ENCODE measurements at regions not wholly inside any gene's neighbourhood (a gene's known extent, or its start where the extent isn't known, plus 50 kb on each side); places are given as distances from the start of the nearest gene placed in this dataset.

GRCh38 chr5:54717870-54718269, 200.3 kb downstream of the SNX18 start:
- no peak for DNase-seq (ENCODE audit: low read depth)

GRCh38 chr5:54717459-54717858, 199.9 kb downstream of the SNX18 start:
- DNase-seq (ENCODE audit: low read depth): no peak

GRCh38 chr5:54713923-54714581, 196.5 kb downstream of the SNX18 start:
- DNase-seq (ENCODE audit: low read depth): no peak

GRCh38 chr5:54709096-54709495, 191.5 kb downstream of the SNX18 start:
- DNase-seq (ENCODE audit: low read depth): no peak

DNA sequence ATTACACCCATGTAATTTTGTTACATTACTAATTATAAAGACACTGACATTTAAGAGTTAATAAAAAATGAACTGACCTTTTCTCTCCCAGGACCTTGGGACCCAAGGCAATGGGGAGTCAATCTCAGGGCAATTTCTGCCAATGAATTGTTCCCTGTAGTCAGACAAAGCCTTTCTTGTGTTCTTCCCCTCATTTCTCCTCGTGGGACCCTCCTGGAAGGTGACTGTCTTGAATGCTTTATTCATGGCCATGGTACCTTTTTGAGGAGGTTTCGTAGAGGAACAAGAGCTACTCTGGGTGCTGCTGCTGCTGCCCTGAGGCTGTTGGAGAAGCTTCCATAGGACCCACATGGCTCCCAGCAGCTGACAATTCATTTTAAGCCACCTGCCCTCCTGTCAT, 190.3 kb downstream of the SNX18 start:
- no peak for DNase-seq (ENCODE audit: low read depth)

DNA sequence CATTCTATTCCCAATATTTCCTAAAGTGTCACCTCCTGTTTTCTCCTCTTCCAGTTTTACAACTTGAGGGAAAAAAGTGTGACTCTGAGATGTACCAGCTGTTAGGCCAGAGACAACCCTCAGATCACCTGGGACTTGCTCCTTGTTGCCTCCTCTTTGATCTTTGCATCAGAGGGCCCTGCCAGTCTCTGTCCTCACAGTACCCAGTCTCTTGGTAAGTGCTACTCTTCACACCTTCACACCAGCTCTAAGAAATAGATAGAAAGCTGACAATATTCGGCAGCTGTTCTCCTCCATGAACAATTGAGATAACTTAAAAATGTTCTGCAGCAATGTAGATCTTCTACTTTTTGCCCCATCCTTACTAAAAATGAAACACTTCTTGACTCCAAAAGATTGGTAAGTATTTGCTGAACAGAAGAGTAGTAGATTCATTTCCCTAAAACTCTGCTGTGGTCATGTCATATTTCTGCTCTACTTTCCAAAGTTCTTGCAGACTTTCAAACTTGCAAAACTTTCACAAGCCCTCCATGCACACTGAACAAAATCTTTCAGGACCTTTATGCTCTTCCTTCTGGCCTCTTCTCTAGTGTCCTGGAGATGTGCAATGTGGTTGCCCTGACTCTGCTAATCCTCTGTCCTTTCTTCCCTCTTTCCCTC, 188.6 kb downstream of the SNX18 start:
- no peak for DNase-seq (ENCODE audit: low read depth)

DNA sequence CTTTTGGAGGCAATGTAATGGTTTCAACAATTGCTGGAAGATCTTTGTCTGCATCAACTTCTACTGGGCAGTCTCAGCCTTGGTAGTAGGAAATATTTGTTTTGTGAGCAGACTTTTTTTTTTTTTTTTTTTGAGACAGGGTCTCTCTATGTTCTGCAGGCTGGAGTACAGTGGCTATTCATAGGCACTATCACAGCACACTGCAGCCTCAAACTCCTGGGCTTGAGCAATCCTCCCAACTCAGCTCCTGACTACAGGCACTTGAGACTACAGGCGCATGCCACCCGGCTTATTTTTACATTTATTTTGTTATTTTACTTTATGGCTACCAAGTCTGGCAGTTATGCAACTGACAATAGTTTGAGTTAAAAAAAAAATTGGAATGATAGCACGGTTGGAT, 187.3 kb downstream of the SNX18 start:
- no peak for DNase-seq (ENCODE audit: low read depth)

DNA sequence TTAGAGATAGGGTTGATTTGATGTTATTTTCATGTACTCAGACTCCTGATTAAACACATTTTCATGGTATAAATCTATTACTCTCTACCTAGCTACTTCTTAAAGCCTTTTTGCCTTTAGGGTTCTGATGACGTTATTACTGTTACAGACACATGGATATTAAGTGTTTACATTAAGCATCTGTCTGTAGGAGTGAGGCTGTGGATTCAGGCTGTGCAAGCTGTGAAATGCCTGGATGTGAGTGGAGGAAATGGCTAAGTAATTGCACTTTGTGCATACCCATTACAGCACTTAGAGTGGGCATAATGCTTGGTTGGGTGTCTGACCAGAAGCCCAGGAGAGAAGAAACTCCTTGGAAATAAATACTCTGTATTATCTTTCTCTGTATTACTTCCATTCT, 186.8 kb downstream of the SNX18 start:
- DNase-seq (ENCODE audit: low read depth): no peak

DNA sequence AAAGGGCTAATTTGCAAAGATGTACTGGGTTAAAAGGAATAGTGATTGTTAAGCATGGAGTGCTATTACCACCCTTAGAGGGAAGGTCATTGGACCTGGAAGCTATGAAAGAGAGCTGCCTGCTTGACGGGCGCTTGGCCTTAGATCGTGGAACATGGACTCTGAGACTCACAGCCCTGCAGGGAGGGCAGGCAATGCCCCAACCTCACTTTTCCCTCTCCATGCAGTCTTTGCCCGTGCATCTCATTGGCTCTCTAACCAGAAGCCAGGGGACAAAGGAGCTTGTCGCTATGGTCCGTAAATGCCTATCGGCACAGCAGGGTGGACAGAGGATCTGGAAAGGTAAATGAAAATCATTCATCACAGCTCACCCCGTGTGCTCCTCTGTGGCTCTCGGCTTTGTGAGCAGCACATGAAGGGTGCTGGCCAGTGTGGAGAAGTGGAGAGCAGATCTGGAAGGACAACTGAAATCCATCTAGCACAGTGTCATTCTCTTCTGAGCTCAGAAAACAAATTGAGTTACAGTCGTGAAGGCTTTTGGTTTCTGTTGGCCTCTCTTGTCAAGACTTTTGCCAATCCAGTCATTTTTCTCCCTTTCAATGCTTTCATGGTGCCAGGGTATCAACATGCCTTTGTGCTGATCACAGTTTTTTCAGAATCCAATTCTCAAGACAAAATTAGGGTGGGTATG, 186.2 kb downstream of the SNX18 start:
- DNase-seq (ENCODE audit: low read depth): no peak

DNA sequence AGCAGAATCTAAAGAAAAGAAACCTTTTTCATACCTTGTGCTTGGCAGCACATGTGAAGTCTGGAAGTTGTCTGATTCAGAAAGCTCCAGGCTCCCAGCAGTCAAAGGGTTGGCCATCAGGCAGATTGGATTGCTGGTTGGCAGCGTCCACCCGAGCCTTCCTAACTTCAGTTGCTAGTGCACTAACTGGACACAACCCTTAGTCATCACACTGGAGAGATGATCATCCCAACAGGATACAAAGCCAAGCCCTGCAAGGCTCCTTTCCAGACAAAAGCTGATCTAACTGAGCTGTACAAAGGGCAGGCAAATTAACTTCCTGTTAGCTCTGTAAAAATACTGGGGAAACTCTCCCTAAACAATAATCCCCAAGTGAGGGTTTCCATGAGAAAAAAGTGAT, 185.6 kb downstream of the SNX18 start:
- no peak for DNase-seq (ENCODE audit: low read depth)

DNA sequence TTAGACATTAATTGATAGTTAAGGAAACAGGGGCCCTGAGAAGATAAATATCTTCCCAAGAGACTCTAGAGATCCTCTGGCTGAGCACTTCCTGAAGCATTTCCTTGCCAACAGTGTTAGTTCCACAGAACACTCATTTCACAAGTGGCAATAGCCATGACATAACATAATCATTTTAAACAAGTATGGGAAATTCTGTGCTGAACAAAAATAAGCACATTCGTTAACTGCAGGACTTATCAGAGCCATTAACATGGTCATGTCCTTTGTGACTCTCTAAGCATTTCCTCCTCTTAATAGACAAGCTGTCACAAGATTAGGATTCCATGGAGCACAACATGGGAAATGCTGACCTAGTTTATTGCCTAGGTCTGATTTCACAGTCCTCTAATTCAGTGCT, 184.9 kb downstream of the SNX18 start:
- no peak for DNase-seq (ENCODE audit: low read depth)

- no peak for DNase-seq (ENCODE audit: low read depth)
Measured at GRCh38 chr5:54700986-54701578, 183.5 kb downstream of the SNX18 start.

GRCh38 chr5:54696931-54697330, 179.4 kb downstream of the SNX18 start:
- no peak for DNase-seq (ENCODE audit: low read depth)

DNA sequence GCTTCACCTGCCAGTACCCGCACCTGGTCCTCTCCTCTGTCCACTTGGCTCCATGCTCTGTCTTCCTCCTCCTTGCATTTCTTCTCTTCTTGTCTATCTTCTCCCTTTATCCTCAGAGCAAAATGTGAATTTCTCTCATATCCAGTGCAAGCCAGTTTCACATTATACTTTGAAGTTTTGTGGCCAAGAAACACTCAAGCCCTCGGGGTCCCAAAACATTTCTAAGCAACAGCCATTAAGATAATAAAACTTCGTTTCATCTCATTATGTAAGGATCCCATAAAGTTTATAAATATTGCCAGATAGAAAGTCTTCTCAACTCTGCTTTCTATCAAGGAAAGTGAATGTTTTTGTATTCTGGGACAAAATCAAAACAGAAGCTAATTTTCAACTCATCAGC, 178.8 kb downstream of the SNX18 start:
- no peak for DNase-seq (ENCODE audit: low read depth)

- DNase-seq (ENCODE audit: low read depth): no peak
Measured at GRCh38 chr5:54695198-54695966, 177.8 kb downstream of the SNX18 start.

- DNase-seq (ENCODE audit: low read depth): no peak
Measured at GRCh38 chr5:54693936-54694657, 176.5 kb downstream of the SNX18 start.

DNA sequence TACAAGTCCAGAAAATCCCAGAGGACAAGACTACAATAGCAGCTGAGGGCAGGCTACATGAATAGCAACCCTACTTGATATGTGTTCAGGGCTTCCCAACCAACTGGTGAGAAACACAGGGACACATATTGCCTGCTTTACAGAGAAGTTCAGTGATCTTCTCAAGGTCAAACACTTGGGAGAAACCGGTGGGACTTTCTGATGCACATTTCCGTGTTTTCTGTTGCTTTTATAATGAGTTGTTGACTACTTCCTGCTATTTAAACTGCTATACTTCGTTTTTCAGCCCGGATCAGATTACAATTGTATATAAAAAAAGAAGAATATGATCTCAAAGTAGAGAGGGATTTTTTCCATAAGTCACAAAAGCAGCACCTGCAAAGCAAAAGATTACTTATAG, 175.1 kb downstream of the SNX18 start:
- DNase-seq (ENCODE audit: low read depth): no peak

DNA sequence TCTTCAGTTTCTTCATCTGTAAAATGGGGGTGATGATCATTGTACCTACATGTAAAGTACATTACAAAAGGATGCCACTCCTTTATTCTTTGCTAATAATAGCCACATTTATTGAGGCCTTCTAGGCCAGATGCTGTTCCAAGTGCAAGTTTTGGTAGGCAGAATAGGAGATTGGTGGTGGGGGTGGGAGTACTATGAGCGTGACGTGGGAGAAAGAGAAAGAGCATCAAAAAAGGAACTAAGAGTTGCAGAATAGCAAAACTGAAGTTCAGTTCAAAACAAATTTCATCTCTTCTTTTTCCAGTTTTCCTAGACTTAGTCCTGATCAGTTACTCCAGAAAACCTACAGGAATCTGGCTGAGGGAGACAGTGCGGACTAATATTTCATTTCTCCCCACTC, 174.1 kb downstream of the SNX18 start:
- DNase-seq (ENCODE audit: low read depth): no peak

DNA sequence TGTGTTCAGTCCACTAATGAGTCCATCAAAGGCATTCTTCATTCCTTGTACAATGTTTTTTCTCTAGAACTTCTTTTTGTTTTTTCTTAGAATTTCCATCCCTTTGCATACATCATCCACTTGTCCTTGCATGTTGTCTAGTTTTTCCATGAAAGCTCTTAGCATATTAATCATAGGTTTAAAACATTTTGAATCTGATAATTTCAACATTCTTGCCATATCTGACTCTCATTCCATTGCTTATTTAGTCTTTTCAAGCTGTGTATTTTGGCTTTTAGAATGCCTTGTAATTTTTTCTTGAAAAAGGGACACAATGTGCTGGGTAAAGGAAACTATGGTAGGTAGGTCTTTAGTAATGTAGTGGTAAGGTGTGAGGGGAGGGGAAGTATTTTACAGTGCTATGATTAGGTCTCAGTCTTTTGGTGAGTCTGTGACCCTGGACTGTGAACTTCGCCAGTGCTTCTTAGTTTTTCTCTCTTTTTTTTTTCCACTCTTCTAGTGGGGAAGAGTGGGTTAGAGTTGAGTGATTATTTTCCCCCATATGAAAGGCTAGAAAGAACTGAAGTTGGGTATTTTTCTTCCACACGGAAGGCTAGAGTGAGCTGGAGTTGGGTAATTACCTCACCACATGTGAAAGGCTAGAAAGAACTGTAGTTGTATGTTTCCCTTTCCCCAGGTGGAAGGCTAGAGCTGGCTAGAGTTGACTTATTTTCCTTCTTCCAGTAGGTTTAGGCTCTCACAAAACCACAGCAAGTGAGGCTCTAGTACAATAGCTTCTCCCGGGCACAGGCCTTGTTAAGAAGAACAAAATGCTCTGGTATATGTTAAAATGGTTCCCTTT, 172.1 kb downstream of the SNX18 start:
- DNase-seq (ENCODE audit: low read depth): no peak

- no peak for DNase-seq (ENCODE audit: low read depth)
Measured at GRCh38 chr5:54680998-54681397, 163.4 kb downstream of the SNX18 start.

- no peak for DNase-seq (ENCODE audit: low read depth)
Measured at GRCh38 chr5:54679686-54680085, 162.1 kb downstream of the SNX18 start.
